ENCODE measurements at regions not wholly inside any gene's neighbourhood (a gene's known extent, or its start where the extent isn't known, plus 50 kb on each side); places are given as distances from the start of the nearest gene placed in this dataset.
"Not testable (repeated sequence)": the region's sequence is repeated elsewhere in the genome, so short reads cannot be mapped to it uniquely, and the experiment has no call there.

- no peak for DNase-seq (ENCODE audit: low spot score)
Observed at GRCh38 chr3:137820366-137820765, 56.3 kb downstream of the SOX14 start.

GRCh38 chr3:137835096-137835495 lies 71.0 kb downstream of the SOX14 start:
- DNase-seq (ENCODE audit: low spot score) = no peak

- no peak for DNase-seq (ENCODE audit: low spot score)
Observed at GRCh38 chr3:137845194-137845593, 81.1 kb downstream of the SOX14 start.

- no peak for DNase-seq (ENCODE audit: low spot score)
Observed at GRCh38 chr3:137845666-137846065, 81.6 kb downstream of the SOX14 start.

- DNase-seq (ENCODE audit: low spot score) = no peak
Observed at GRCh38 chr3:137852391-137852830, 88.3 kb downstream of the SOX14 start.

GRCh38 chr3:137854533-137855261 lies 90.6 kb downstream of the SOX14 start:
- no peak for DNase-seq (ENCODE audit: low spot score)

GRCh38 chr3:137866001-137866400 lies 101.9 kb downstream of the SOX14 start:
- no peak for DNase-seq (ENCODE audit: low spot score)

GRCh38 chr3:137866933-137867332 lies 102.8 kb downstream of the SOX14 start:
- DNase-seq (ENCODE audit: low spot score) = no peak

GRCh38 chr3:137867611-137868010 lies 103.5 kb downstream of the SOX14 start:
- DNase-seq (ENCODE audit: low spot score) = no peak

- no peak for DNase-seq (ENCODE audit: low spot score)
Observed at GRCh38 chr3:137869022-137869421, 104.9 kb downstream of the SOX14 start.

GRCh38 chr3:137872589-137872988 lies 108.5 kb downstream of the SOX14 start:
- not testable (repeated sequence) for DNase-seq (ENCODE audit: low spot score)

- not testable (repeated sequence) for DNase-seq (ENCODE audit: low spot score)
Observed at GRCh38 chr3:137896842-137897241, 113.1 kb upstream of the CLDN18 start.

GRCh38 chr3:137906985-137907649 lies 102.8 kb upstream of the CLDN18 start:
- DNase-seq (ENCODE audit: low spot score) = no peak

- DNase-seq (ENCODE audit: low spot score) = no peak
Observed at GRCh38 chr3:137924628-137925027, 85.3 kb upstream of the CLDN18 start.

GRCh38 chr3:137925080-137925479 lies 84.9 kb upstream of the CLDN18 start:
- no peak for DNase-seq (ENCODE audit: low spot score)

GRCh38 chr3:137926991-137927390 lies 83.0 kb upstream of the CLDN18 start:
- DNase-seq (ENCODE audit: low spot score) = no peak

GRCh38 chr3:137930976-137931375 lies 79.0 kb upstream of the CLDN18 start:
- DNase-seq (ENCODE audit: low spot score) = no peak

GRCh38 chr3:137938876-137939275 lies 71.1 kb upstream of the CLDN18 start:
- no peak for DNase-seq (ENCODE audit: low spot score)

- DNase-seq (ENCODE audit: low spot score) = no peak
Observed at GRCh38 chr3:137944593-137944992, 65.4 kb upstream of the CLDN18 start.

GRCh38 chr3:137946356-137946973 lies 63.5 kb upstream of the CLDN18 start:
- peak; percentile 56 for DNase-seq (ENCODE audit: low spot score)

- no peak for DNase-seq (ENCODE audit: low spot score)
Observed at GRCh38 chr3:137947117-137947516, 62.8 kb upstream of the CLDN18 start.

- no peak for DNase-seq (ENCODE audit: low spot score)
Observed at GRCh38 chr3:137948400-137949072, 61.4 kb upstream of the CLDN18 start.

- DNase-seq (ENCODE audit: low spot score) = no peak
Observed at GRCh38 chr3:137958636-137959035, 51.3 kb upstream of the CLDN18 start.
